Epithelial cell of esophagus (primary cell): ENCODE measurements at regions not wholly inside any gene's neighbourhood (a gene's known extent, or its start where the extent isn't known, plus 50 kb on each side); places are given as distances from the start of the nearest gene placed in this dataset.

Experiments
- DNase-seq: peaks from one replicate; pipeline ENCODE4 v3.0.0; 2010; ENCODE audit warnings: low read depth
- H3K4me3 ChIP-seq: 2 replicates; pipeline ENCODE4 v1.5.1; 2011; ENCODE audit warnings: mild to moderate bottlenecking, low read length, control low read depth
- TF ChIP-seq, protein P1 (sequence below): IDR thresholded peaks from 2 replicates; pipeline ENCODE4 v1.5.1; 2011; ENCODE audit warnings: low read depth, mild to moderate bottlenecking, low read length, control low read depth, inconsistent platforms; ENCODE audit not compliant: insufficient read depth; ENCODE audit errors: missing control alignments

DNA sequence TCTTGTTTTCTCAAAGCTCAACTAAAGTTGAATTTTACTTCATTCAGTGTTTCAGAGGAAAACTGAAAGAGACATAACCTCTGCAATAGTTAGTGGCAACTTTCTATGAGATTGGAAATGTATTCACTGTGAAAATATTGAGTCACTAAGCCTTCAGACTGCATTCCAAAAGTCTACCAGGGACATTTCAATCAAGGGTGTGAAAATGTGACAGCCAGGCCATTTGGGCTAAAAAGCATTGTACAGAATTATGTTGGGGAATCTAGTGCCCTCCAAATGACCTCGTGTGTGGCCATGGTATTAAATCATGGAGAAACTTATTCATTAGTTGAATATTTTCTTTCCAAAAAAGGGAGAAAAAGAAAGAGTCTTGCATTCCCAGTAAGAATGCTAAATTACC lies 251.9 kb downstream of the GRB14 start:
- no peak overlapping the region for H3K4me3 ChIP-seq
- no peak for DNase-seq
- TF ChIP-seq, protein P1, sequence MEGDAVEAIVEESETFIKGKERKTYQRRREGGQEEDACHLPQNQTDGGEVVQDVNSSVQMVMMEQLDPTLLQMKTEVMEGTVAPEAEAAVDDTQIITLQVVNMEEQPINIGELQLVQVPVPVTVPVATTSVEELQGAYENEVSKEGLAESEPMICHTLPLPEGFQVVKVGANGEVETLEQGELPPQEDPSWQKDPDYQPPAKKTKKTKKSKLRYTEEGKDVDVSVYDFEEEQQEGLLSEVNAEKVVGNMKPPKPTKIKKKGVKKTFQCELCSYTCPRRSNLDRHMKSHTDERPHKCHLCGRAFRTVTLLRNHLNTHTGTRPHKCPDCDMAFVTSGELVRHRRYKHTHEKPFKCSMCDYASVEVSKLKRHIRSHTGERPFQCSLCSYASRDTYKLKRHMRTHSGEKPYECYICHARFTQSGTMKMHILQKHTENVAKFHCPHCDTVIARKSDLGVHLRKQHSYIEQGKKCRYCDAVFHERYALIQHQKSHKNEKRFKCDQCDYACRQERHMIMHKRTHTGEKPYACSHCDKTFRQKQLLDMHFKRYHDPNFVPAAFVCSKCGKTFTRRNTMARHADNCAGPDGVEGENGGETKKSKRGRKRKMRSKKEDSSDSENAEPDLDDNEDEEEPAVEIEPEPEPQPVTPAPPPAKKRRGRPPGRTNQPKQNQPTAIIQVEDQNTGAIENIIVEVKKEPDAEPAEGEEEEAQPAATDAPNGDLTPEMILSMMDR, result no peak

DNA sequence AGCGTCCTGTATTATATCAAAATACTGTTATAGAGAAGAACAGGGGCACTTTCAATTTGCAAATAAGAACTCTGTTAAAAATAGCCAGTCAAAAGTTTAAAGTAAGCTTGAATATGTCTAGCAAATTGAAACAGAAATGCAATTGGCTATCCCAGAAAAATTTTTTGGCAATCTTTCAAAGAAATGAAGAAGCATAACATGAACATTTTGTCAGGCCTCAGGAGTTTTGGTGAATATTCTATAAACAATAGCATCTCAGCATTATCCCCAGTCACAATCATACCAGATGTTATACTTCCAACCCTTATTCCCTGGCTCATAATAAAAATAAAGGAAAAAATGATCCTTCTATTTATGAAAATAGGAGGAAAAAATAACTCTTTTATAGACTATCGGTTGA lies 252.4 kb downstream of the GRB14 start:
- H3K4me3 ChIP-seq, result no peak overlapping the region
- no peak for DNase-seq
- TF ChIP-seq, protein P1, result no peak

DNA sequence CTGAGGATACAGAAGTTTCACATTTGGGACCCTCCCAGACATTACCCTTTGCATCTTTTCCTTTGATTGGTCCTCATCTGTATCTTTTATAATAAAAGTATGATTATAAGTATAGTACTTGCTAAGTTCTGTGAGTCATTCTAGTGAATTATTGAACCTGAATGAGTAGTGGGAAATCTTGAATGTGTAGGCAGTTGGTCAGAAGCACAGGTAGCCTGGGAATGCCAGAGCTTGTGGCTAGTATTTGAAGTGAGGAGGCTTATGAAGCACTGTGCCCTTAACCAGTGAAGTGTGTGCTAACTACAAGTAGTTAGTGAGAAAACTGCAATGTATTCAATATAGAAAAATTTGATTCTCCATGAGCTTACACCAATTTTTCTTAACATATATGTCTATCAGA lies 257.6 kb downstream of the GRB14 start:
- H3K4me3 ChIP-seq, result no peak overlapping the region
- TF ChIP-seq, protein P1, result no peak
- DNase-seq, result no peak

DNA sequence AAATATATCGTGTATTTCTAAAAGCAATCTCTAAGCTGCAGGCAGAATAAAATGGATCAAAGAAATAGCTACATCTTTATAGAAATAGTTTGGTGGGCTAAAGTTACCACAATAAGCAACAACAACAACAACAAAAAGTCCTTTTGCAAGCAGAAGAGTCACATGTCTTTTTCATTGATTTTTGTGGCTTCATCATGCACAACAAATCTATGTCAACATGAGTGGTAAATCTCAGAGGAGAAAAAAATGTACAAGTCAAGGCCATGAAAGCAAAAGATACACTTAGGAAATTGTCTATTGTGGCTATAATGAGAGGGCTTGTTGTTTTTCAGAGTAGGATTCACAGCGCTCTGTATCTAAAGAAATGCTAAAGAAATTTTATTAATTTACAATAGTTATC lies 269.7 kb downstream of the GRB14 start:
- TF ChIP-seq, protein P1, result no peak
- no peak overlapping the region for H3K4me3 ChIP-seq

DNA sequence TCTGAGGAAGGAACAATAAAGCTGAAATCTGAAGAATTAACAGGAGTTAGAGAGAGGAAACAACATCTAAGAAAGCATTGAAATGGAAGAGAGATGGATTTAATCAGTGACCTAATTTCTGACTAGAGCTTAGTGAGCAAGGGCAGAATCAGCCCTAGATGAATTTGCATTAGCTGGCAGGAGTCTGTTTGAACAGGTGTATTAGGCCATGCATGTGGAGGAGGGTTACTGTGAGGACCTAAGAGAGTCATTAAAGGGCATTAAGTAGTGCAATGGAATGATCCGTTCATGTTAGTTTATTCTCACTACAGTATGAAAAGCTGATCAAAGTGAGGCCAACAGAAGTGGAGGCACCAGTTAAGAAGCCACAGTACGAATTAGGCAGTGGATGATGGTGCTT lies 285.3 kb downstream of the GRB14 start:
- no peak overlapping the region for H3K4me3 ChIP-seq
- DNase-seq, result no peak
- TF ChIP-seq, protein P1, result no peak

More for the DNA sequence above, 269.7 kb downstream of the GRB14 start:
- DNase-seq, result no peak

DNA sequence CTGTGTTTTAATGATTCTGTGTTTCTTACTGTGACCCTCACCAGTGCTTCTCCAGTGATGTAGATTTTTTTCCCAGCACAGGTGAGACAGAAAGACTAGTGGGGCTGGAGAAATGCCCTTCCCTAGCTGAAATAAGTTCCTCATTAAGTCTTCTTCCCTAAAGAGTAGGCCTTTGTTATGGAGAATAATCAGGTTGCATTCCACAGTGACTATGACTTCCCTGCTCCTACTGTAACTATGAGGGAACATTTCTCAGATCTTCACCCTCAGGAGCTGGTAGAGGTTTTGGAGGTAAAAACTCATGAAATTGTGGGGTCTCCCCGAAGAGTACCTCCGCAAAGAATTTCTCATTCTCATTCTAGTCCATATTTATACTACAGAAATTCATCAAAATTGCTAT lies 286.2 kb downstream of the GRB14 start:
- no peak for DNase-seq
- TF ChIP-seq, protein P1, result no peak
- H3K4me3 ChIP-seq, result no peak overlapping the region

DNA sequence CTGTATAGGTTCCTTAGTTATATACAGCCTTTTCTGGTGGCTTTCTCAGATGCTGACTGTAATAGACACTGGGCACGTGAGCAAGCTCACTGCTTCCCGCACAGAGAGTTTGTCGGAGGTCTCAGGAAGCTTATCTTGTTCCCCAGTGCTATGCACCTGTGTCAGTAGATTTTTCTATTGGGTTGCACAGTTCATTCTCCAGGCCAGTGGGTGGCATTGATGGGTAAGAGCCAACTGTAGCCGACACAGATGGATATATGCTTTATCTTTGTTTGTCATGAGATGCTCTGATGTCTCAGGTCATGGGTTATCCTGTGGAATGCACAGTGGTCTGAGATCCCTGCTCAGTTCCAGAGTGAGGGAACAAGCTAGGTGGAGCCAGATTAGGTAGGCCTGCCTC lies 293.0 kb downstream of the GRB14 start:
- no peak overlapping the region for H3K4me3 ChIP-seq
- no peak for DNase-seq
- TF ChIP-seq, protein P1, result no peak
